HG02870 (cell line): ENCODE measurements at regions not wholly inside any gene's neighbourhood (a gene's known extent, or its start where the extent isn't known, plus 50 kb on each side); places are given as distances from the start of the nearest gene placed in this dataset.
"Not testable (repeated sequence)": the region's sequence is repeated elsewhere in the genome, so short reads cannot be mapped to it uniquely, and the experiment has no call there.

ENCODE experiments used
- ATAC-seq: cut with Tn5 transposase; IDR thresholded peaks from one replicate; pipeline ENCODE4 v1.9.1; 2021; ENCODE audit warnings: mild to moderate bottlenecking, moderate library complexity; ENCODE audit not compliant: unreplicated experiment

DNA sequence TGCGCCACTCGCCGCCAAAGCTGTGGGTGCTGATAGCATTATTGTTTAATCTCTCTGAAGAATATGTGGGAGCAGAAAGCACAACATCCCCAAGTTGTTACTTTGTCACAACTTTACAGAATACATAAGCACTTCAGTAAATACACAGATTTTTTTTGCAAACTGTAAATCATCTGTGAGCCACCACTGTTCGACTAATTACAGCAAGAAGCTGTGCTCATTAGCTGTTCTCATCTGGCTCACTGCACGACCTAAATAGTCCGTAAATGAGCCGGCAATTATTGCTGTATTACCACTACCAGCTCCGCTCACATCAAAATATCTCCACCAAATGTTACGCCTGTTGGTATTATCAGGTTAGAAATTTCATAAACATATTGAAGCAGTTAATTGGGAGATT, 228.9 kb upstream of the PRKD1 start:
- ATAC-seq: no peak

DNA sequence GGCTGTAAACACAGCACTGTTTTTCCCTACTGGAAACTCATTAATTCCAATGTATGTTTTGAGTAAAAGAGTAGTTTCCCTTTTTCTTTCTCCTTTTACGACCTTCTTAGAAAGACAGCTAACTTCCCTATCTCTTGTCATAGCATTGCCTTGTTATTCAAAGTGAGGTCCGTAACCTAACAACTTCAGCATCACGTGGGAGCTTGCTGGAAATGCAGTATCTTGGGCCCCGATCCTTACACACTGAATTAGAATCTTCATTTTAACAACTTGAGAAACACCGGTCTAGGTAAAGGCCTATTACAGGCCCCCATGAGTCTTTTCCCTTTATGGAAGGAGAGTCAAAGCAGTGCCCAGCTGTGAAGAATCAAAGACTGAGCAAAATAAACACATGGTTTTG, 230.7 kb upstream of the PRKD1 start:
- no peak for ATAC-seq

DNA sequence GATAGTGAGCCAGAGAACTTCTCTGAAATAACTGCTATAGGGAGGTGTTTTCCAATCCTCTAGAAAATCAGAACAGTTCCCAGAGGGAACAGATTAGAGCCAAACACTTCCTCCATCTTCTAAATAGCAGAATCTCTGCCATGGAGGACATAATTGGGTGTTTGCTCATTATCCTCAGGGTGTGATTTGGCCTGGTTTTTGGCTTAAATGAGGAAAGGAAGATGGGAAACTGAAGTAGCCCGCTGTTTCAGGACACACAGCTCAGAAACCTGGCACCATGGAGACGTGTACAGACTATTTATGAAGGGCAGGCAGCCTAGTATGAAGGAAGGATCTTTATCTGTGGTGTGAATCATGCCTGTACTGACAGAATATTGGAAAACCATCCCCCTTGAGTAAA, 231.7 kb upstream of the PRKD1 start:
- ATAC-seq: no peak

DNA sequence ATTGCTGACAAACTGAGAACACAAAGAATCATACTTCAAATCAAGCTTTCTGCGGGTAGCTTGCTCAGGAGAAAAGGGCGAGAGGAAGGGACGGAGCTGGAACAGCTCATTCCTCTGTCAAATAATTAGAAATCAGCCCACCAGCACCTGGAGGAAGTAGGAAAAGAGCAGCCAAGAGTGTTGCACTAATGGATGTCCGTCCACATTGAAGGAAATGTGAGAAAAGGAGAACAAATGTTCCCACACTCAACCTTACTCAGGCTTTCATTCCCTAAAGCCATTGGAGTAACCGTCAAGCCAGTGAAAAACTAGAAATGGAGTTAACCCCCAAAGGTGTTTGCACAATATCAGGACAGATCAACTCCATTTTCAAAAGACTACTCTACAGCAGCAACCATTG, 233.0 kb upstream of the PRKD1 start:
- ATAC-seq: no peak

DNA sequence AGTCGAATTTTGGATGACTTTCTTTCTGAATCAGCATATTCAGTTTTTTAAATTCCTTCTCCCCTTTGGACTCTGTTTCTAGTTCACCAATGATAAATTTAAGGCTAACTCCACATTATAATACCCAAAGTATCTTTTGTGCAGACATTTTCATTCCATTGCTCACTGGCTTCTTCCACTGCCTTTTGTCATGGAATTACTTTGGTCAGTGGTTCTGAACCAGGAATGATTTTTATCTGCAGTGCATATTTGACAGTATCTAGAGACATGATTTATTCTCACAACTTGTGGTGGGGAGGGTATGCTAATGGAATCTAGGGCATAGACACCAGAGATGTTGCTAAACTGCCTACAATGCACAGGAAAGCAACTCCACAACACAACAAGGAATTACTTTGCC, 234.4 kb upstream of the PRKD1 start:
- no peak for ATAC-seq

DNA sequence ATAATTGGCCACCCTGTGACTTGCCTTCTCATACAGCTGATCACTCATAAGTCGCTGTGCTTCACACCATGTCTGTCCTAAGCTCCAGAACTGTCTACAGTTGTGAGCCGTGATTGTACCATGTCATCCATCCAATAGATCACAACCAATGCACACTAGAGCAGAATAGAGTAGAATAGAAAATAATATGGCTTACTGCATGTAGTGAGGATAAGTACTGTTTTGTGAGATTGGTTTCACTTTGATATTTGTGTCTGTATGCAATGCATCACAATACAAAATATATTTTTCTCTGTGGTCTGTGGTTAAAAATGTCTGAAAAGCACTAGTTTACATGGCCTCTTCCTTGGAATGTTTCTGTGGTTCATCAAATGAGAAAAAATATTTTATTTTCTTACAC, 237.6 kb upstream of the PRKD1 start:
- no peak for ATAC-seq

DNA sequence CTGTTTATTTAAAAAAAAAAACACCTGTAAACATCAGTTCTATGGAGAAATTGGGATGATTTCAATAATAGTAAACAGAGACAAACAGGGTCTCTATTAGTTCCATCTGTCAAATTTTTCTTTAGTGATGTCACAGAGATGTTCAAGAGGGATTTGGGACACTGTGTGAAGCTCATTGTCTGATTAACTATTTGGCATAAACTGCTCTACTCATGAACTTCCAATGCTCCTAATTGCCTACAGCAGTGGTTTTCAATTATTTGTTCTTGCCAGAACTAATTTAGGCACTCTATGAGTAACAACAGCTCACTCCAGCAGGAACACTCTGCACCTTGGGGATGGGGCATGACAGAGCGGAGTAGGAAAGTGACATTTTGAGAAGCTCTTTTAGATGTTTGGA, 250.1 kb upstream of the PRKD1 start:
- ATAC-seq: no peak

DNA sequence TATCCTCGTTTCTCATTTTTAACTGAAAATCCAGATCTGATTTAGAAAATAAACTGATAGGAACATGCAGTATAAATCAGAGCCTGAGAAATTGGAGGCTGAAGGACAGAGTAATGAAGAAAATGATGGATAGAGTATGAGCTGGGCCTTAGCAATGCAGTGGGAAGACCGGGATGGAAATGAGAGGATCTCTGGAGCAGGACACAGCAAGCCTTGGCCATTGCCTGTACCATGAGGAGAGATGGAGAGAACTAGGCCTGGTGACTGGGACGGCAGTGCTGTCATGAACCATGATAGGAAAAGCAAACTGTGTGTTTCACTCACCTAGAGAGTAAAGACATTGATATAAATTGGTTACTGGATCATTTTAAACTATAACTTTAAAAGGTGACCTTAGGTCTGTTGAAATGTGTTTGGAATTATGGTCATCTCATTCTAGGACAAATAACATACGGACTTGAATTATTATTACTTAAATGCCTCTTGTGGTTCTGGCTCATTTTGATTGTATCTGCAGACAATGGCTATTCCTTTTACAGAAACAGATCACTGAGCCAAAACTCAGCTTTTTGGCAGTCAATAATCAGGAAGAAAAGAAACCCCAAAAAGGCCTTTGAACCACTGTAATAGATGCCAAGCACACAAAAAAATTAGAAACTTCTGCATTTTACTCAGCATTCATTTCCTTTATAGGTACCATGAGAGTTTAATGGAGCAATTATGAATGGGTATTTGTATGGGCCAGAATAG, 251.9 kb upstream of the PRKD1 start:
- ATAC-seq: no peak

DNA sequence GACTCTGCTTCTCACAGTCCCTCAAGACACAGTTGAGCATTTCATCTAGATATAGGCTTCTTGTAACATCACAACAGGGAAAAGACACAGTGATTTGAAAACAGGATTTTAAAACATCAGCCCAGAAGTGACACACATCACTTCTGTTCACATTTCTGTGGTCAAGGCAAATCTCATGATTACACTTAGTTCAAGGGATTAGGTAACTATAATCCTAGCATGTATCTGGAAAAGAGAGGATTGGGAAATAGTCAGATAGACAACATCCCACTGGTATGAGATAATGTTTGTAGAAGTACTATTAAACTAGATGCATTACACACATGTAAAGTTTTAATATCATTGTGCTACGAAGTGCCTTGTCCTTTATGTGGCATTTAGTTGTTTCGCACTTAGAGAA, 252.6 kb upstream of the PRKD1 start:
- no peak for ATAC-seq

DNA sequence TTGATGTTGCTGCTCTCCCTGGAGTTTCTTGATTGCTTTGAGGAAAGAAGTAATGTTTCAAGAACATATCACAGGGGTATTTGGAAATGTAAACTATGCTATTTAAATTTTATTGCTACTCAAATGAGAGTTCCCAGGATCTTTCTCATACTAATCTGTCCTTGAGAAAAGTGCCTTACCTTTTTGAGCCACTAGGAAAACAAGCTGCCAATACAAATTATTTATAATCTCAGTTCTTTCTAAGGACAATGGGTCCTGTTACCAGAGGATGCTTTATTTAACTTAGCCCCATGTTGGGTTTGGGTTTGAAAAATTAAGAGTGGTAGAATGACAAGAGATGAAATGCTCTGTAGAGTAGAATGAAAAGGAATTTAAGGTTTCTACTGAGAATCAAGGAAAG, 258.2 kb upstream of the PRKD1 start:
- ATAC-seq: no peak

DNA sequence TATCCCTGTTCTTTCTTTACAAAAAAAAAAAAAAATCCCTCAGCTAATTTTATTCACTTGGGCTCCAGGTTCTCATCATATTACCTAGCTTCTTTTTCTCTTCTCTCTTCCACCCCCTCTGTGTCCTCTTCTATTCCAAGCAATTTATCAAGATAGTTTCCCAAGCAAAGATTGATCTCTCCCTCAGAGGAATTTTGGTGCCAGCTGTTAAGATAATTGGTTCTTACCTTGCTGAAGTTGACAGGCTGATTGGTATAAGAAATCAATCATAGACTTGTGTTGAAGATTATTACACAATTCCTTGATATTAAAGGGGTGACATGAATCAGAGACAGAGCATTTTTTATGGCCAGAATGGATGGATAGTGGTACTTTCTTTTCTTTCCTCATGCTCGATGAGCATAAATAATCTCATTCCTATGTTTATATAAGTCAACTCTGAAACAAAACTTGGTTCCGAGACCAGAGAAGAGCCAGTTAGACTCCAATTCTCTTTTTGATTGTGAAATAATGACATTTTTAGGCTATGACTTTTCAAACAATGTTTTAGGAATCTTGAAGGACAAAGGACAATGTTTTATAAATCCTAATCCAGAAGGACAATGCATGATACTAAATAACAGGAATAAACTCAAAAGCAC, 264.1 kb upstream of the PRKD1 start:
- no peak for ATAC-seq

DNA sequence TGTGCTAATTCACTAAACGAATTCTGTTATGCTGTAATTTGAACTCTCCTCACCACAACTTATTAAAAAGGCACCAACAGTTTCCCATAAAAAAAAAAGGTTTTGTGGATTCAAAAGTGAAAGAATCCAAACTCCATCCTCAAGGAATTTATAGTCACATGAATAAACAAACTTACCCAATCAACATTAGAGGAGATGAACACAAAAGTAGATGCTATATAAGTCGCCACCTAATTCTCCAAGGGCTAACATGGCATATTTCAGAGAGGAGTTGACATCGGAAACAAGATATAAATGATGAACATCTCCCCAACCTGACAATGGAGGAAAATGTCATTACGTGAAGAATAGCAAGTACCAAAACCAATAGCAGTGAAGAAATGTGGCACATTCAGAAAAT, 265.5 kb upstream of the PRKD1 start:
- ATAC-seq: no peak

DNA sequence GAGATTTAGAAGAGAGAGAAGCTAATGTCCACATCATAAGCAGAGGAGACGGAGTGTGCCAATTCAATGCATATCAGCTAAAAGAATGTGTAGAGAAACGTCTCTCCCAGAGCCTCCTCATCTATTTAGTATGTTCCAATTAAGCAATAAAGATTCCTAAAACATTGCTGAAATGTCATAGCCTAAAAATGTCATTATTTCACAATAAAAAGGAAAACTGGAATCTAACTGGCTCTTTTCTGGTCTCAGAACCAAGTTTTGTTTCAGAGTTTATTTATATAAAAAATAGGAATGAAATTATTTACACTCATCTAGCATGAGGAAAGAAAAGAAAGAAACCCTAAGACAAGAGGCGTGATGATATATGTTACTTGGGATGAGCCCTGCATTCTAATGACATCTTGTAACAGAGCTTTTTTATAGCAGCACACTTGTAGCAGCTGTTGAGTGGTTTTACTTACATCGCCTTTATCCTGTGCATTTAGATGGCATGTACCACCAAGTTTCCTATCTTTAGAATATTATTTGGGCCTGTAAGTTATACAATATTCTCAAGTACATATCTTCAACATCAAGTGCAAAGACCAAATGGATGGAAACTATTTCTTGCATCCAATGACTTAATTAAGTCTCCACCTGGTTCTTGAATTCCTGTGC, 266.3 kb upstream of the PRKD1 start:
- no peak for ATAC-seq

DNA sequence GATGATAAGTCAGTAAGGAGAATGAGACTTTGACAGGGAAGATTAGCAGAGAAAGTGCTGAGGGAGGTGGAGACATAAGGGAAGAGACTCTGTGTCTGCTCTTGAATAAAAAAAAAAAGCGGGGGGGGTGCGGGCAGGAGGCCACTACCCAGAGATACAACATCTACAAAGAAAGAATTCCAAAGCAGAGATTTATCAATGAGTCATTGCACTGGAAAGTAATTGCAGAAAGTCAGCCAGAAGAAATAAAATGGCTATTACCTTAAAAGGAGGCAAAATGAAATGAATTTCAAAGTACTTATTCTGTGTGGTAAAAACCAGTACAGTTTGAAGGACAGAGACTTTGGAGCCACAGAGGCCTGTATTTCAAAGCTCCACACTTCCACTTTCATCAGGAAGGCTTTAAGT, 267.1 kb upstream of the PRKD1 start:
- no peak for ATAC-seq

DNA sequence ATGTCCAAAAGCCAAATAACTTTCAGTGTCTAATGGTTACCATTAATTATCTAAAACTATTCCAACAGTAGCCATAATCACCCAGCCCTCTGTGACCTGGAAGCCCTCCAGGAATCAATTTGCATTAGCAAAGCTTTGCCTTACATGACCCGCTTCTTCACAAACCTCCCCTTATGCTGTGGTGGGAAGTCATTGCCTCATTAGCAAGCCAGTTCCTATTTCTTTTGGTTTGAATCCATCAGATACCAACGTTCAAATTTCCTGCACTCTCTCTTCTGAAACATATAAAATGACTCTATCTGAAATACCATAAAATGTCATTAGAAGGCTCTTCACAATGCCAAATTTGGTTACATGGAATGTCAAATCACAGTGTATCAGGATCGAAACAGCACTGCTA, 268.3 kb upstream of the PRKD1 start:
- ATAC-seq: no peak

DNA sequence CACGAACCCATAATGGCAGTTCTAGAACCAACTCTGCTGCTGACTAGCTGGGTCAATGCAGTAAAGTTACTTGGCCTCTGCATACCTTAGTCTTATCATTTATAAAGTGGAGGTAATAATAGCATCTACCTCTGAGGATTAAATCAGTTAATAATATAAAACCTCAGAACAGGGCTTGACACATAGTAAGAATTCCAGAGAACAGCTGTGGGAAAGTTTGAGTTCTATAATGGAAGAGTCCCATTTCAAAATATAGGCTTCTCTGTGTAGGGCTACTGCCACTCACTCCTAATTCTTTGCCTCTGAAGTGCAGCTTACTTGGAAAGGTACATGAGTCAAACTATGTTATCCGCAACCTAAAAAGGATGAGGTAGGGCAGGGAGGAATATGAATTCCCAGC, 269.2 kb upstream of the PRKD1 start:
- no peak for ATAC-seq

DNA sequence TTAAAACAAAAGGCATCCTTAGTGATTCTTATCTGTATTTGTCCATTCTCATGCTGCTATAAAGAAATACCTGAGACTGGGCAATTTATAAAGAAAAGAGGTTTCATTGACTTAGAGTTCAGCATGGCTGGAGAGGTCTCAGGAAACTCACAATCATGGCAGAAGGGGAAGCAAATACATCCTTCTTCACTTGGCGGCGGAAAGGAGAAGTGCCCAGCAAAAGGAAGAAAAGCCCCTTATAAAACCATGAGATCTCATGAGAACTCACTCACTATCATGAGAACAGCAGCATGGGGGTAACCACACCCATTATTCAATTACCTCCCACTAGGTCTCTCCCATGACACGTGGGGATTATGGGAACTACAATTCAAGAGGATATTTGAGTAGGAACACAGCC, 271.1 kb upstream of the PRKD1 start:
- ATAC-seq: not testable (repeated sequence)

DNA sequence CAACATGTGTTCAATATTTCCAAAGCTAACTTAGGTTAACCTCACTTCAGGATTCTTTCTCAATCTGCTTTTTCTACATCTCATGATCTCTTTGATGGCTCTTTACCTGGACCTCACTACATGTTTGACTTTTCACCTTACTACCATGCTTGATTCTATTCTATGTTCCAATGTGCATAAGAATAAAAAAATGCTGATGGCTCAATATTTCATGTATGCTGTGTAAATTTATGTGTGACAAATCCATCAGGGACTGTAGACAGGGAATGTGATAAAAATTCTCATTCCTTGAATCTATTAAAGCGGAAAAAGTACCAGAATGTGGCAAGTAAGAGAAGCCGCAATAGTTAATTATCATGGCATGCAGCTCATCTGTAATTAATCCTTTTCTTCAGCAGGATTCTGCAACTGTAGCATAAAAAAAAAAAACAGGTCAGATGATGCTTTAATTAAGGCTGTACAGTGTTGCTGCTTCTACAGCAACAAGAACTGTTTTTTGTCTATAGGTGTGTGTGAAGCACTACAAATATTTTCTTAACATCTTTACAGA, 276.9 kb upstream of the PRKD1 start:
- ATAC-seq: no peak

DNA sequence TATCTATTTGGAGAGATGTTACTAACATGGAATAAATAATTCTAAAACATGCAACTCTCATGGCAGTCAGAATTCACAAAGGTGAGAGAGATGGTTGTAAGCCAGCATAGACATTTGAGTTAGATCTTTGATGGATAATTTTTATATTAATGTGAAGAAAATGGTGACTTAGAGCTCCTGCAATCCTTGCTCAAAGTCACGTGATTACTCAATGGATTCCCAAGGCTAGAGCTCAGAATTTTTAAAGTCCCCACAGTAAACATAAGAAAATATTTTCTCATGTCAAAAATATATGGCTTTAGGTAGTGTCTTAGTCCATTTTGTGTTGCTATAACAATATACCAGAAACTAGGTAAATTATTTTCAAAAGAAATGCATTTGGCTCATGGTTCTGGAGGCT, 281.5 kb upstream of the PRKD1 start:
- no peak for ATAC-seq

DNA sequence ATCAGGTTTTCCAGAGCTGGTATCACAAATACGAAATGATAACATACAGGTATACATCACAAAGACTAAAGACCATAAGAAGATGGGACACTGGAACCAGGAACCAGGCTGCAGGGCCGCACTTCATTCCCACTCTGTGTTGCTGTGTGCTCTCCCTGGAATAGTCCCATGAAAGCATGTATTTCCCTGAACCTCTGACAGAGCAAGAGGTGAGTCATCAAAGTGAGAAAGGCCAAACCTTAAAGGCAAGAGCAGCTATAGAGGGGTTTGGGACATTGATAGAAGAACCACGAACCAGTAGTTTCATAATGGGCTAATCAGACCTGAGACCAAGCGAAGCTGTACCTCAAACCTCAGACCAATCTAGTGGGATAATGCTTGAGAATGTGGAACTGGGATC, 283.0 kb upstream of the PRKD1 start:
- no peak for ATAC-seq

DNA sequence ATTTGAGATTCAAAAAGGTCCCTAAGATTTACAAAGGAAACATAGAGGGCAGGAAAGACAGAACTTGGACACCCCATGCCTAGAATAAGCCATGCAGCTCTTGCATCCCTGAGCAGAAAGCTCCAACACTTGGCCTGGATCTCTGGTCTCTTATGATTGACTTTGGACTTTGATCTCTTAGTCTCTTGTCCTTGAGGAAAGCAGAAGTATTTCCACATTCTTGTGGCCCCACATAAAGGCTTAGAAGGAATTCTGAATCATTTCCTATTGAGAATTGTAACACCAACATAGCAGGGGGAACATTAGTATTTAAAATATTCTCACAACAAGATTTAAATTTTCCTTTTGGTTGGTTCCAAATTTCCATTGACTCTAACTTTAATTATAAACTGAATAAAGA, 283.7 kb upstream of the PRKD1 start:
- ATAC-seq: no peak

DNA sequence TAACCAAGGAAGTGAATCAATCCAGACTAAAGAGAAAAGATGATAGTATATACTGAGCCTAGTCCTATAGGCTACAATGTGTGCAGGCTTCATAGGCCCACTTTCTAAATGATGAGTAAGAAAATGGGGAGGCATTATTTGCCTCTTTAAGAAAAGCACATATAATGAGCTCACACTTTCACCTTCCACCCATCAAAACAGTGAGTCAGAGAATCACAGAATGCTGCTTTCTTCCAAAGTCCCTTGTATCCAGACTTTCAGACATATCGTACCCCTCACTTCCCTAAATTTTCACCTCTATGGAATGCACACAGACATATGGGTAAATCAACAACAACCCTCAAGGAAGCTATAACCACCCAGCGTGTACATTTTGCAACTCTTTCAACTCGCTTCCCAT, 286.4 kb upstream of the PRKD1 start:
- ATAC-seq: no peak
